Neuronal stem cell (in vitro differentiated cells): ENCODE measurements at regions not wholly inside any gene's neighbourhood (a gene's known extent, or its start where the extent isn't known, plus 50 kb on each side); places are given as distances from the start of the nearest gene placed in this dataset.

Source experiments
- DNase-seq: peaks from one replicate; pipeline ENCODE4 v3.0.0-alpha.2; 2013; ENCODE audit warnings: low spot score
- H2AFZ ChIP-seq: one replicate; pipeline ENCODE4 v1.6.1; 2013; ENCODE audit warnings: mild to moderate bottlenecking, low read length, inconsistent platforms
- H2AK5ac ChIP-seq: 2 replicates; pipeline ENCODE4 v1.6.1; 2013; ENCODE audit warnings: low read depth, mild to moderate bottlenecking, inconsistent platforms, low read length, moderate library complexity, mixed read lengths
- H2BK120ac ChIP-seq: 2 replicates; pipeline ENCODE4 v1.6.1; 2013; ENCODE audit warnings: low read depth, mild to moderate bottlenecking, inconsistent platforms, low read length, moderate library complexity, mixed read lengths
- H2BK12ac ChIP-seq: one replicate; pipeline ENCODE4 v1.6.1; 2013; ENCODE audit warnings: low read length, inconsistent platforms
- H2BK15ac ChIP-seq: 2 replicates; pipeline ENCODE4 v1.6.1; 2013; ENCODE audit warnings: mild to moderate bottlenecking, low read length, inconsistent platforms, mixed read lengths
- H2BK5ac ChIP-seq: one replicate; pipeline ENCODE4 v1.6.1; 2013; ENCODE audit warnings: inconsistent platforms, mild to moderate bottlenecking, low read length, moderate library complexity
- H3K14ac ChIP-seq: one replicate; pipeline ENCODE4 v1.6.1; 2013; ENCODE audit warnings: low read length, inconsistent platforms
- H3K18ac ChIP-seq: 2 replicates; pipeline ENCODE4 v1.6.1; 2013; ENCODE audit warnings: low read length, inconsistent platforms
- H3K23ac ChIP-seq: 2 replicates; pipeline ENCODE4 v1.6.1; 2013; ENCODE audit warnings: low read depth, mild to moderate bottlenecking, mixed read lengths, low read length, inconsistent platforms; ENCODE audit not compliant: poor library complexity
- H3K27ac ChIP-seq: replicated peaks from 3 replicates; pipeline ENCODE4 v1.5.1; 2013; ENCODE audit warnings: low read length, inconsistent platforms
- H3K27me3 ChIP-seq, 3 experiments: 2 replicates each; pipeline ENCODE4 v1.6.1; 2013; ENCODE audit warnings: low read length in 3 of 3, mild to moderate bottlenecking in 2 of 3, inconsistent platforms in 1 of 3, low read depth in 1 of 3, mixed read lengths in 1 of 3, moderate library complexity in 1 of 3; ENCODE audit not compliant: control insufficient read depth in 3 of 3, insufficient read depth in 3 of 3
- H3K36me3 ChIP-seq, 2 donors: replicated peaks in 1 of 2; 2 replicates each; pipeline ENCODE4 v1.6.1; 2013; ENCODE audit warnings: low read length in 2 of 2; ENCODE audit not compliant: control insufficient read depth in 2 of 2, insufficient read depth in 2 of 2
- H3K4ac ChIP-seq: 2 replicates; pipeline ENCODE4 v1.6.1; 2013; ENCODE audit warnings: inconsistent platforms, mild to moderate bottlenecking, low read length, moderate library complexity
- H3K4me1 ChIP-seq, 2 donors: 1 replicate in 1 of 2; 2 replicates in 1 of 2; pipeline ENCODE4 v1.6.1; 2013; ENCODE audit warnings: low read length in 2 of 2, low read depth in 1 of 2; ENCODE audit not compliant: control insufficient read depth in 2 of 2, insufficient read depth in 1 of 2
- H3K4me2 ChIP-seq: one replicate; pipeline ENCODE4 v1.6.1; 2013; ENCODE audit warnings: mild to moderate bottlenecking, low read length, inconsistent platforms; ENCODE audit not compliant: insufficient read depth, poor library complexity, severe bottlenecking
- H3K4me3 ChIP-seq, 2 donors: 2 replicates each; pipeline ENCODE4 v1.5.1; 2013; ENCODE audit warnings: low read length in 2 of 2, mild to moderate bottlenecking in 2 of 2, inconsistent platforms in 1 of 2, moderate library complexity in 1 of 2
- H3K79me1 ChIP-seq: one replicate; pipeline ENCODE4 v1.6.1; 2013; ENCODE audit warnings: low read depth, mild to moderate bottlenecking, inconsistent platforms, low read length, moderate library complexity
- H3K9ac ChIP-seq: one replicate; pipeline ENCODE4 v1.6.1; 2013; ENCODE audit warnings: mild to moderate bottlenecking, low read depth, low read length, inconsistent platforms; ENCODE audit not compliant: poor library complexity
- H3K9me3 ChIP-seq, 2 donors: replicated peaks in 1 of 2; 2 replicates each; pipeline versions ENCODE3 to v1.6.1; 2013; ENCODE audit warnings: low read length in 2 of 2, mild to moderate bottlenecking in 2 of 2, inconsistent platforms in 1 of 2, low read depth in 1 of 2, mixed read lengths in 1 of 2, moderate library complexity in 1 of 2; ENCODE audit not compliant: control insufficient read depth in 2 of 2, insufficient read depth in 1 of 2
- H4K8ac ChIP-seq: one replicate; pipeline ENCODE4 v1.6.1; 2013; ENCODE audit warnings: low read depth, mild to moderate bottlenecking, inconsistent platforms, low read length, moderate library complexity
- H4K91ac ChIP-seq: one replicate; pipeline ENCODE4 v1.6.1; 2013; ENCODE audit warnings: low read length, low read depth, mild to moderate bottlenecking, inconsistent platforms; ENCODE audit not compliant: poor library complexity
- WGBS, 2 donors: extraction: QIAGEN DNeasy Blood & Tissue Kit; methylation state at CpG; one replicate each; pipeline ENCODE4 v1.1.7; 2013; ENCODE audit warnings: missing lambda C conversion rate in 2 of 2, mixed read lengths in 1 of 2; ENCODE audit not compliant: insufficient read length in 2 of 2, insufficient replicate concordance in 1 of 2; ENCODE audit errors: extremely low coverage in 2 of 2; 5-methylcytosine and 5-hydroxymethylcytosine counted together

- peaks cover 7 to 10% of the 10 kb centered on the region in 2 donors for H3K4me1 ChIP-seq
- no peak overlapping the region for H3K4ac ChIP-seq
- H2BK5ac ChIP-seq: no peak overlapping the region
- no peaks in the 10 kb centered on the region for H3K27me3 ChIP-seq
- H3K4me2 ChIP-seq: no peak overlapping the region
- no peak overlapping the region for H2BK12ac ChIP-seq
- no peaks in the 10 kb centered on the region for H3K79me1 ChIP-seq
- H2AFZ ChIP-seq: no peak overlapping the region
- H3K9me3 ChIP-seq: no peaks in the 10 kb centered on the region
- no peak overlapping the region for H3K23ac ChIP-seq
- H3K9ac ChIP-seq: no peak overlapping the region
- no peak overlapping the region for H3K18ac ChIP-seq
- no peak for DNase-seq
- no peak overlapping the region for H2BK15ac ChIP-seq
- no CpG with 5 or more reads among the region's 4 CpGs for WGBS, 2 donors
- H3K36me3 ChIP-seq: no peaks in the 10 kb centered on the region
- H2BK120ac ChIP-seq: no peak overlapping the region
- H4K8ac ChIP-seq: no peak overlapping the region
- no peak overlapping the region for H4K91ac ChIP-seq
- H3K4me3 ChIP-seq: no peak overlapping the region
- no peak overlapping the region for H3K27ac ChIP-seq
- H2AK5ac ChIP-seq: no peak overlapping the region
- H3K14ac ChIP-seq: no peak overlapping the region
Observed at GRCh38 chr11:130722401-130722800, 193.9 kb downstream of the SNX19 start.

DNA sequence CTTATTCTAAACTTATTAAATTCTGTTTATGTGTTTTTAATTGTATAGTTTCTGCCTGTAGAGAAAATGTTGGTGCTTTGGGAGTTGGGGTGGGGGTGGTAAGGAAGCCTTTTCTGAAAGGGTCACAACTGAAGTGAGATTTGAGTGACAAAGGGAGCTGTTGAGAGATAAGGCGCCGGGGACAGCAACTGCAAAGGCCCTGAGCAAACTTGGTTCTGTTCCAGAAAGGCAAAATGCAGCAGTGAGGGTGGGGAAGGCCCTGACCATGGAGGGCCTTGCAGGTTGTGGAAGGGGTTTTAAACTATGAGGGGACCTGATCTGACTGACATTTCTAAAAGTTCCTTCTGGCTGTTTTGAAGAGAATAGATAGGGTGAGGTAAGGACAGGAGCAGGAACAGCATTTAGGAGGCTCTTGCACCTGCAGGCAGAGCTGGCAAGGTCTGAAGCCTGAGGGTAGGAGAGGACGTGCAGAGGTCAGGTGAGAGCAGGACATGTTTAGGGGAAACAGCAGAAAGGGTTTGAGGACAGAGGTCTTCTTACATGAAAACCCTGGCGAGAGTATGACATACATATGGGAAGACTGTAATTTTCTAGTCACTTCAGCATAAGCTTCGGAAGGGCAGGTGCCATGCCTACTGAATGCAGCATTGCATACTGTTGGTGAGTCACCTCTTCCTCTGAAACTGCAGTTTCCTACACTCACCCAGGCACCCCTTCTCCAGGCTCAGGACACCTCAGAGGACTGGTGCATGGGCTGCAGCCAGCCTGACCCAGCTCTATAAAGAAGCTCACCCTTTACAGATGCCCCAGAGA, 190.7 kb downstream of the SNX19 start:
- H3K27ac ChIP-seq: no peak overlapping the region
- H3K23ac ChIP-seq: no peak overlapping the region
- H2BK12ac ChIP-seq: no peak overlapping the region
- peaks cover 0 to 2% of the 10 kb centered on the region in 2 donors for H3K36me3 ChIP-seq
- DNase-seq: no peak
- H3K4me3 ChIP-seq: no peak overlapping the region
- H3K4me1 ChIP-seq: peaks cover 3 to 16% of the 10 kb centered on the region in 2 donors
- H3K18ac ChIP-seq: peak overlapping the region; percentile 55
- no peak overlapping the region for H4K8ac ChIP-seq
- no peak overlapping the region for H3K14ac ChIP-seq
- no peak overlapping the region for H4K91ac ChIP-seq
- no peak overlapping the region for H2BK5ac ChIP-seq
- no peak overlapping the region for H3K4me2 ChIP-seq
- WGBS, 2 donors: no CpG with 5 or more reads among the region's 5 CpGs
- no peak overlapping the region for H2AK5ac ChIP-seq
- no peak overlapping the region for H2BK120ac ChIP-seq
- no peaks in the 10 kb centered on the region for H3K27me3 ChIP-seq
- no peak overlapping the region for H2BK15ac ChIP-seq
- H3K79me1 ChIP-seq: no peaks in the 10 kb centered on the region
- H3K9ac ChIP-seq: peak overlapping the region; percentile 22
- no peak overlapping the region for H3K4ac ChIP-seq
- H3K9me3 ChIP-seq: peaks cover 2 to 10% of the 10 kb centered on the region in 2 donors
- peak overlapping the region; percentile 86 for H2AFZ ChIP-seq

DNA sequence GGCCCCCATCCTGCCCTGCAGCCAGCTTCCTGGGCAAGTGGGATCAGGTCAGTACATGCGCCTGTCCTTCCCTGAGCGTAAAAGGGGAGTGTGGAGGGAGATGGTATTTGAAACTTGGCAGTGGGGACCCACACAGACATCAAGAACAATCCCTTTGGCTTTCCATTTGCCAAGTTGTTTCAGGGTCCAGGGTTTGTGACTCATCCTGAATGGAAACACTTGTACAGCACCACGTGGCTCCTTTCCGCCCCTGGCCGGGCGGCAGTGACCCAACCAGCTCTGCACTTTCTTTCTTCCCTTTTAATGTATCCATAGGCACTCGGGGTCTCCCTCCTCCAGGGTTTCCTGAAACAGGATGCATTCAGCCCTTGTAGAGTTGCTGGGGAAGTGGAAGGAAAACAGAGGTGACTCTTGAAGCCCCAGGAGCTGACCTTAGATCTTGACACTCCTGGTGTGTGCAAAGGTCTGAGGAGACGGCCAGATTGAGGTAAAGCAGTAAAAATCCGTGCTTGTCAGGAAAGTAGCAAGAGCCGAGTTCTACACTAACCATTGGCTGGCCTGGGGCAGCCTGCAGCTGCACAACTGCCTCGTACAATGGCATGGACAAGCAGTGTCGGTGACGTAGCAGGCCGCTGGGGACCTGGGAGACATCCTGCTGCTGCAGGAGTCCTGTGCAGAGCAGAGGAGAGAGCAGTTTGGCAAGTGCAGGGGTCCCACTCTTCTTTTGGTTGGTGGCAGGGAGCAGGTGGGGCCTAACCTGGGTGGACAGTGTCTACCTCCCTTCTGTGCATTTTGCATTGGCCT, 189.8 kb downstream of the SNX19 start:
- H3K27ac ChIP-seq: no peak overlapping the region
- no peak overlapping the region for H2BK5ac ChIP-seq
- DNase-seq: no peak
- H2BK120ac ChIP-seq: no peak overlapping the region
- H3K23ac ChIP-seq: no peak overlapping the region
- H2BK12ac ChIP-seq: no peak overlapping the region
- no peak overlapping the region for H4K91ac ChIP-seq
- H3K14ac ChIP-seq: no peak overlapping the region
- H2BK15ac ChIP-seq: no peak overlapping the region
- H3K18ac ChIP-seq: peak overlapping the region; percentile 57
- peaks cover 3 to 16% of the 10 kb centered on the region in 2 donors for H3K4me1 ChIP-seq
- H3K36me3 ChIP-seq: peaks cover 0 to 2% of the 10 kb centered on the region in 2 donors
- no peak overlapping the region for H3K4ac ChIP-seq
- H3K9ac ChIP-seq: peak overlapping the region; percentile 22
- no CpG with 5 or more reads among the region's 14 CpGs for WGBS, 2 donors
- no peaks in the 10 kb centered on the region for H3K79me1 ChIP-seq
- H3K4me3 ChIP-seq: no peak overlapping the region
- H2AK5ac ChIP-seq: no peak overlapping the region
- no peaks in the 10 kb centered on the region for H3K27me3 ChIP-seq
- H3K9me3 ChIP-seq: peaks cover 4 to 10% of the 10 kb centered on the region in 2 donors
- H3K4me2 ChIP-seq: no peak overlapping the region
- no peak overlapping the region for H4K8ac ChIP-seq
- H2AFZ ChIP-seq: peak overlapping the region; percentile 86
